GM12878 (cell line): ENCODE measurements at regions not wholly inside any gene's neighbourhood (a gene's known extent, or its start where the extent isn't known, plus 50 kb on each side); places are given as distances from the start of the nearest gene placed in this dataset.

Experiments
- ATAC-seq: fragments of 200-7000 bp; cut with Tn5 transposase; 3 replicates; pipeline ENCODE4 v1.9.1; 2020; ENCODE audit warnings: mild to moderate bottlenecking, moderate library complexity
- BruUV-seq: library from RNA; stranded (reverse); fragments of 400-500 nt; replicated peaks from 2 replicates; lab custom pipeline; 2021; lab: Mats Ljungman, UMichigan
- CTCF ChIA-PET: fragments of 300-600 bp; sonication (Branson Sonifier 250); formaldehyde crosslinking; extraction: SDS; loops from one replicate; lab custom pipeline; 2021; ENCODE audit warnings: inconsistent platforms; lab: Yijun Ruan, JAX
- POLR2A ChIA-PET: fragments of 350-600 bp; formaldehyde crosslinking; extraction: SDS; loops from one replicate; lab custom pipeline; 2021; ENCODE audit warnings: inconsistent platforms; lab: Charles Lee
- RAD21 ChIA-PET: fragments of 300-600 bp; sonication (Branson Sonifier 250); formaldehyde crosslinking; loops from one replicate; lab custom pipeline; 2023; ENCODE audit warnings: antibody characterized with exemption; ENCODE audit not compliant: unreplicated experiment; lab: Charles Lee
- SMC1A ChIA-PET: fragments of 300-600 bp; sonication (Branson Sonifier 250); formaldehyde crosslinking; loops from one replicate; lab custom pipeline; 2023; ENCODE audit not compliant: unreplicated experiment, uncharacterized antibody; lab: Charles Lee
- DNase-seq: peaks from one replicate; pipeline ENCODE4 v3.0.0-alpha.2; 2011; ENCODE audit warnings: low read depth, low spot score
- FAIRE-seq: peaks from 3 replicates; lab custom pipeline; 2011; peaks lifted over from hg19 to GRCh38; lab: Jason Lieb, UNC
- H2AFZ ChIP-seq: 2 replicates; pipeline ENCODE4 v1.6.0; 2011; ENCODE audit warnings: low read depth, low read length, control low read depth; ENCODE audit not compliant: control insufficient read depth
- H3K27ac ChIP-seq: 2 replicates; pipeline ENCODE4 v1.5.1; 2011; ENCODE audit warnings: control low read depth; ENCODE audit not compliant: control insufficient read depth, insufficient read depth
- H3K27me3 ChIP-seq, 2 experiments: replicated peaks in 1 of 2; 2 replicates each; pipeline versions ENCODE4 v1.6.0 to v1.6.1; 2011; ENCODE audit warnings: low read length in 1 of 2; ENCODE audit not compliant: control insufficient read depth in 2 of 2, insufficient read depth in 2 of 2
- H3K36me3 ChIP-seq, 2 experiments: 2 replicates each; pipeline ENCODE4 v1.5.1; 2011; ENCODE audit warnings: low read length in 1 of 2; ENCODE audit not compliant: control insufficient read depth in 2 of 2, insufficient read depth in 2 of 2
- H3K4me1 ChIP-seq: 2 replicates; pipeline ENCODE4 v1.6.1; 2011; ENCODE audit warnings: mild to moderate bottlenecking, low read length, moderate library complexity, mixed read lengths; ENCODE audit not compliant: control insufficient read depth, insufficient read depth
- H3K4me2 ChIP-seq: 2 replicates; pipeline ENCODE4 v1.6.0; 2011; ENCODE audit warnings: control low read depth; ENCODE audit not compliant: control insufficient read depth, insufficient read depth
- H3K4me3 ChIP-seq: fragments of 200-600 bp; sonication (generic); 2 replicates; pipeline ENCODE4 v1.5.1; 2016
- H3K79me2 ChIP-seq: 2 replicates; pipeline ENCODE4 v1.6.0; 2011; ENCODE audit warnings: low read length; ENCODE audit not compliant: control insufficient read depth, insufficient read depth
- H3K9ac ChIP-seq: 2 replicates; pipeline ENCODE4 v1.8.0; 2011; ENCODE audit warnings: low read length, control low read depth, mixed read lengths; ENCODE audit not compliant: control insufficient read depth, insufficient read depth
- H3K9me3 ChIP-seq: replicated peaks from 3 replicates; pipeline ENCODE4 v1.5.1; 2011; ENCODE audit warnings: mild to moderate bottlenecking, low read length; ENCODE audit not compliant: control insufficient read depth, insufficient read depth
- H4K20me1 ChIP-seq: 2 replicates; pipeline ENCODE4 v1.6.0; 2011; ENCODE audit not compliant: control insufficient read depth, insufficient read depth
- CEBPB ChIP-seq, 2 experiments: fragments of 150-350 bp in 1 of 2; IDR thresholded peaks; 2 replicates each; pipeline ENCODE4 v1.6.1; 2012 to 2014; ENCODE audit warnings: low read depth in 2 of 2, low read length in 2 of 2, borderline replicate concordance in 1 of 2, inconsistent platforms in 1 of 2
- CREM ChIP-seq: IDR thresholded peaks from 2 replicates; pipeline ENCODE4 v1.6.1; 2014; ENCODE audit warnings: antibody characterized with exemption, low read depth
- EED ChIP-seq: sonication (generic); IDR thresholded peaks from 2 replicates; pipeline ENCODE4 v1.6.1; 2016; ENCODE audit warnings: antibody characterized with exemption, low read depth
- ETV6 ChIP-seq, 2 experiments: fragments of 450-650 bp in 1 of 2; IDR thresholded peaks in 1 of 2; conservative IDR thresholded peaks in 1 of 2; 2 replicates each; pipeline ENCODE4 v1.6.1; 2014; ENCODE audit warnings: antibody characterized with exemption in 1 of 2, borderline replicate concordance in 1 of 2, low read depth in 1 of 2, mild to moderate bottlenecking in 1 of 2, moderate library complexity in 1 of 2
- GATAD2B ChIP-seq: fragments of 450-650 bp; conservative IDR thresholded peaks from 2 replicates; pipeline ENCODE4 v1.6.1; 2017; ENCODE audit warnings: low read depth, mild to moderate bottlenecking, moderate library complexity
- HDGF ChIP-seq: fragments of 450-650 bp; IDR thresholded peaks from 2 replicates; pipeline ENCODE4 v1.6.1; 2016; ENCODE audit warnings: antibody characterized with exemption
- IKZF1 ChIP-seq: fragments of 450-650 bp; conservative IDR thresholded peaks from 2 replicates; pipeline ENCODE4 v1.6.1; 2017; ENCODE audit warnings: antibody characterized with exemption, mild to moderate bottlenecking
- JUND ChIP-seq: IDR thresholded peaks from 2 replicates; pipeline ENCODE4 v1.6.1; 2012; ENCODE audit warnings: low read depth, mild to moderate bottlenecking, low read length, improper control_type of control experiment, moderate library complexity
- KAT2A ChIP-seq: conservative IDR thresholded peaks from 2 replicates; pipeline ENCODE4 v1.6.1; 2011; ENCODE audit warnings: low read depth, low read length; ENCODE audit not compliant: control insufficient read depth
- LARP7 ChIP-seq: fragments of 450-650 bp; IDR thresholded peaks from 2 replicates; pipeline ENCODE4 v1.6.1; 2017; ENCODE audit warnings: mild to moderate bottlenecking
- MEF2B ChIP-seq: fragments of 450-650 bp; IDR thresholded peaks from 2 replicates; pipeline ENCODE4 v1.6.1; 2018; ENCODE audit warnings: mild to moderate bottlenecking, moderate library complexity; ENCODE audit not compliant: partially characterized antibody, poor library complexity, severe bottlenecking
- NFYA ChIP-seq: IDR thresholded peaks from 2 replicates; pipeline ENCODE4 v1.6.1; 2011; ENCODE audit warnings: low read depth, mild to moderate bottlenecking, low read length, improper control_type of control experiment, borderline replicate concordance
- NR2C2 ChIP-seq: IDR thresholded peaks from 2 replicates; pipeline ENCODE4 v1.6.1; 2011; ENCODE audit warnings: borderline replicate concordance, low read depth; ENCODE audit not compliant: control insufficient read depth, insufficient read length
- ZBED1 ChIP-seq: IDR thresholded peaks from 2 replicates; pipeline ENCODE4 v1.6.1; 2016; ENCODE audit warnings: borderline replicate concordance
- ZNF24 ChIP-seq: fragments of 450-650 bp; IDR thresholded peaks from 2 replicates; pipeline ENCODE4 v1.6.1; 2017; ENCODE audit warnings: antibody characterized with exemption, mild to moderate bottlenecking
- ZNF592 ChIP-seq: fragments of 450-650 bp; IDR thresholded peaks from 2 replicates; pipeline ENCODE4 v1.6.1; 2017; ENCODE audit warnings: mild to moderate bottlenecking, moderate library complexity
- WGBS: methylation state at CpG from one replicate; pipeline ENCODE4 v1.1.6; 2016; ENCODE audit warnings: low lambda C conversion rate; ENCODE audit not compliant: insufficient replicate concordance, insufficient coverage; ENCODE audit errors: missing lambda C conversion rate; 5-methylcytosine and 5-hydroxymethylcytosine counted together
- in situ Hi-C: fragments of 300-500 bp; cut with MboI; formaldehyde crosslinking; loops from 9 replicates; pipeline ENCODE4 v1.14.3; 2018; ENCODE audit warnings: mixed read lengths
- intact Hi-C: fragments of 100-400 bp; cut with micrococcal nuclease; formaldehyde crosslinking; loops from one replicate; pipeline ENCODE4 v1.14.2; 2022; ENCODE audit not compliant: unreplicated experiment
- TF ChIP-seq, protein P1 (sequence below): fragments of 450-650 bp; IDR thresholded peaks from 2 replicates; pipeline ENCODE4 v1.6.1; 2017; ENCODE audit warnings: mild to moderate bottlenecking, low read depth, inconsistent platforms; ENCODE audit not compliant: poor library complexity, severe bottlenecking

- TF ChIP-seq ETV6 (conservative IDR thresholded peaks at IDR 0.05 in 1 of 2, IDR thresholded peaks at IDR 0.05 in 1 of 2; ENCODE audit: borderline replicate concordance in 1 of 2, low read depth in 1 of 2) (no peak), IKZF1 (no peak), ZNF592 (no peak), ZNF24 (no peak), LARP7 (no peak)
- TF ChIP-seq, all 136 proteins: peak for 0
Measured at GRCh38 chr14:45486599-45486998, 233.6 kb upstream of the MIS18BP1 start (continued).

DNA sequence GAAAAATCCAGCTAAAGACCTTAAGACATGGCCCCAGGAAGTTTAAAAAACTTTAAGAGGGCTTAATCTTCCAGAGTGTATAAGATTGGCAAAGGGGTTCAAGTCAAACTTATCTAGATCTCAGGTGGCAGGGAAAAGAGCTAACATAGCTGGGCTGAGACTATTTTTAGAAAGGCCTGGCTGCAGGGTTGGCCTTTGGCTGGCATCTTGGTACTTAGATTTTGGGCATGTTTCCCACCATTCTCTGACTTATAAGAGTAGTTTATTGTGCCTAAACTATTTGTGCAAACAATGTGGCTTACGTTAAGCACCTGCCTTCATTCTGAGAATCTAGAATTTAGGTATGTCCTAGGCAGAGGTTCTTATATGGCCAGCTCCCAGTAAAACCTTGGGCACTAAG lies 214.0 kb upstream of the MIS18BP1 start:
- no TSS peak for BruUV-seq
- no peak for FAIRE-seq
- DNase-seq = no peak
- TF ChIP-seq GATAD2B = no peak
- TF ChIP-seq CREM = no peak
- no peak for TF ChIP-seq CEBPB (IDR thresholded peaks at IDR 0.05; ENCODE audit: borderline replicate concordance in 1 of 2, low read depth in 2 of 2, low read length in 2 of 2)
- no peak for TF ChIP-seq NR2C2
- TF ChIP-seq HDGF = no peak
- TF ChIP-seq JUND = no peak
- no peak for TF ChIP-seq EED
- TF ChIP-seq MEF2B = no peak
- TF ChIP-seq KAT2A = no peak
- TF ChIP-seq, protein P1, sequence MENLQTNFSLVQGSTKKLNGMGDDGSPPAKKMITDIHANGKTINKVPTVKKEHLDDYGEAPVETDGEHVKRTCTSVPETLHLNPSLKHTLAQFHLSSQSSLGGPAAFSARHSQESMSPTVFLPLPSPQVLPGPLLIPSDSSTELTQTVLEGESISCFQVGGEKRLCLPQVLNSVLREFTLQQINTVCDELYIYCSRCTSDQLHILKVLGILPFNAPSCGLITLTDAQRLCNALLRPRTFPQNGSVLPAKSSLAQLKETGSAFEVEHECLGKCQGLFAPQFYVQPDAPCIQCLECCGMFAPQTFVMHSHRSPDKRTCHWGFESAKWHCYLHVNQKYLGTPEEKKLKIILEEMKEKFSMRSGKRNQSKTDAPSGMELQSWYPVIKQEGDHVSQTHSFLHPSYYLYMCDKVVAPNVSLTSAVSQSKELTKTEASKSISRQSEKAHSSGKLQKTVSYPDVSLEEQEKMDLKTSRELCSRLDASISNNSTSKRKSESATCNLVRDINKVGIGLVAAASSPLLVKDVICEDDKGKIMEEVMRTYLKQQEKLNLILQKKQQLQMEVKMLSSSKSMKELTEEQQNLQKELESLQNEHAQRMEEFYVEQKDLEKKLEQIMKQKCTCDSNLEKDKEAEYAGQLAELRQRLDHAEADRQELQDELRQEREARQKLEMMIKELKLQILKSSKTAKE = no peak
- no peak for TF ChIP-seq NFYA
- TF ChIP-seq ZBED1 = no peak

More for the DNA sequence above, 214.0 kb upstream of the MIS18BP1 start:
- H3K27ac ChIP-seq = no peak overlapping the region
- ChIA-PET POLR2A (no interaction called here), SMC1A (interaction anchor here (0.6 kb wide), 1 partner anchor 86 kb away, joined by 3 read pairs; no protein-coding TSS in a partner anchor), RAD21 (no interaction called here), CTCF (no interaction called here)
- H3K79me2 ChIP-seq = no peaks in the 10 kb centered on the region
- no peak overlapping the region for H2AFZ ChIP-seq
- no peaks in the 10 kb centered on the region for H3K9me3 ChIP-seq
- H3K4me2 ChIP-seq = no peak overlapping the region
- no peaks in the 10 kb centered on the region for H3K4me1 ChIP-seq
- WGBS = 0% methylated on average over 1 of the region's 1 CpG
- H3K4me3 ChIP-seq = no peak overlapping the region
- H3K27me3 ChIP-seq = no peaks in the 10 kb centered on the region
- intact Hi-C loops (no loop called here), in situ Hi-C loops (no loop called here)
- no peaks in the 10 kb centered on the region for H3K36me3 ChIP-seq
- ATAC-seq = no peak
- H4K20me1 ChIP-seq = no peaks in the 10 kb centered on the region
- H3K9ac ChIP-seq = no peak overlapping the region
